ENCODE measurements at regions not wholly inside any gene's neighbourhood (a gene's known extent, or its start where the extent isn't known, plus 50 kb on each side); places are given as distances from the start of the nearest gene placed in this dataset.

DNA sequence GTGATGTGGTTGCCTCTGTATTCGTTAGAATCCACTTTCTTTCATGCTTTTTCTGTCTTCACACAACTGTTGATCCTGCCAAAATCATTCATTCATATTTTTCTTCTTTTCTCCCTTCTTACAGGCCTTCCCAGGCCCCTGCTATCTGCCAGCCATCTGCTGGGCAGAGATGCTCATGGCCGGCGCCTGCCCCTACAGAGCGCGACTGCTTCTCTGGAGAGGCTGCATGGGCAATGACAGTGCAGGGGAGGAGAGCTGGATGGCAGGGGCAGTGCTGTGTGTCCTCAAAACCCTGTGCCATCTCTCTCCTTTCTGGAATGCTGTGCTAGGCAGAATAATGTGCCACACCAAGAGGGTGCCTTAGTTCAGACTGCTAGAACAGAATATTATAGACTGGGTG lies 125.2 kb downstream of the INHBB start (continued):
- no peak for TF ChIP-seq CHD4 (IDR thresholded peaks at IDR 0.05)
- TF ChIP-seq CBX5 (IDR thresholded peaks at IDR 0.05; ENCODE audit: low read depth), result no peak
- no peak for TF ChIP-seq HDAC2 (IDR thresholded peaks at IDR 0.05)

DNA sequence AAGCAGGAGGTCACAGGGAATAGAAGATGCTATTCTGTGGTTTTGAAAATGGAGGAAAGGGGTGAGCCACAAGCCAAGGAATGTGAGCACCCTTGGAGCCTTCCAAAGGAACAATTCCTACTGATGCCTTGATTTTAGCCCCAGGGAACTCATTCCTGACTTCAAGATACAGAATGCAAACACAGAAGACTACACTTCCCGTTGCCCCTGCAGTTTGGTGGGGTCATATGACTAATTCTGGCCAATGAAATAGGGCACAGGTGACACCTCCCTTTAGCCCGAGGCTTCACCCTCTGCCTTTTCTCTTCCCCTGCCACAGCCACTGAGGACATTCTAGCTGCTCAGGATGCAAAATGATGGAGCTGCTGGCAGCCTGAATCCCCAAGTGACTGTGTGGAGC lies 126.1 kb downstream of the INHBB start:
- Histone ChIP-seq H3K4me3 (no peak overlapping the region), H3K4me1 (ENCODE audit: control insufficient read depth, insufficient read depth, low read length) (no peaks in the 10 kb centered on the region), H3K36me3 (ENCODE audit: control insufficient read depth in 2 of 2, insufficient read depth in 2 of 2, low read length in 1 of 2) (no peaks in the 10 kb centered on the region), H3K27ac (ENCODE audit: control insufficient read depth, insufficient read depth) (no peak overlapping the region), H2AFZ (ENCODE audit: control insufficient read depth, low read depth, low read length) (no peak overlapping the region), H3K9me3 (replicated peaks; ENCODE audit: control insufficient read depth, insufficient read depth, low read length) (no peaks in the 10 kb centered on the region), H3K9ac (ENCODE audit: control insufficient read depth, insufficient read depth, low read length) (no peak overlapping the region), H3K4me2 (ENCODE audit: control insufficient read depth, insufficient read depth) (no peak overlapping the region), H4K20me1 (ENCODE audit: control insufficient read depth, insufficient read depth) (no peaks in the 10 kb centered on the region), H3K79me2 (ENCODE audit: control insufficient read depth, insufficient read depth, low read length) (no peaks in the 10 kb centered on the region), H3K27me3 (replicated peaks in 1 of 2; ENCODE audit: control insufficient read depth in 2 of 2, insufficient read depth in 2 of 2, low read length in 1 of 2) (peaks cover 0 to 2% of the 10 kb centered on the region in 2 experiments; a peak in 2 of 4 replicates)
- ChIA-PET SMC1A (ENCODE audit: uncharacterized antibody, unreplicated experiment) (no interaction called here), POLR2A (no interaction called here), RAD21 (ENCODE audit: unreplicated experiment) (no interaction called here), CTCF (no interaction called here)
- 0% methylated on average over 2 of the region's 2 CpGs for WGBS (ENCODE audit: insufficient coverage, insufficient replicate concordance, low lambda C conversion rate, missing lambda C conversion rate)
- ATAC-seq (no peak), DNase-seq (ENCODE audit: low read depth, low spot score) (no peak), FAIRE-seq (no peak)
- intact Hi-C loops (cut with micrococcal nuclease; ENCODE audit: unreplicated experiment), result no loop called here
- BruUV-seq (replicated peaks), result no TSS peak
- in situ Hi-C loops (cut with MboI), result no loop called here
- TF ChIP-seq NFXL1 (IDR thresholded peaks at IDR 0.05; ENCODE audit: borderline replicate concordance) (no peak), TBL1XR1 (IDR thresholded peaks at IDR 0.05; ENCODE audit: low read depth, low read length) (no peak), ZNF622 (IDR thresholded peaks at IDR 0.05) (no peak), EZH2 (IDR thresholded peaks at IDR 0.05; ENCODE audit: borderline replicate concordance, control insufficient read depth, low read depth, low read length) (no peak), LARP7 (IDR thresholded peaks at IDR 0.05) (no peak), MEF2A (IDR thresholded peaks at IDR 0.05; ENCODE audit: insufficient read depth, low read depth, low read length) (no peak), KAT2A (conservative IDR thresholded peaks at IDR 0.05; ENCODE audit: control insufficient read depth, low read depth, low read length) (no peak), PAX5 (IDR thresholded peaks at IDR 0.05; ENCODE audit: borderline replicate concordance, low read depth, low read length) (no peak), CHD4 (IDR thresholded peaks at IDR 0.05) (no peak), TCF12 (IDR thresholded peaks at IDR 0.05; ENCODE audit: low read depth, low read length) (no peak), WRNIP1 (IDR thresholded peaks at IDR 0.05; ENCODE audit: borderline replicate concordance, low read depth, low read length) (no peak)
- TF ChIP-seq, protein P1, sequence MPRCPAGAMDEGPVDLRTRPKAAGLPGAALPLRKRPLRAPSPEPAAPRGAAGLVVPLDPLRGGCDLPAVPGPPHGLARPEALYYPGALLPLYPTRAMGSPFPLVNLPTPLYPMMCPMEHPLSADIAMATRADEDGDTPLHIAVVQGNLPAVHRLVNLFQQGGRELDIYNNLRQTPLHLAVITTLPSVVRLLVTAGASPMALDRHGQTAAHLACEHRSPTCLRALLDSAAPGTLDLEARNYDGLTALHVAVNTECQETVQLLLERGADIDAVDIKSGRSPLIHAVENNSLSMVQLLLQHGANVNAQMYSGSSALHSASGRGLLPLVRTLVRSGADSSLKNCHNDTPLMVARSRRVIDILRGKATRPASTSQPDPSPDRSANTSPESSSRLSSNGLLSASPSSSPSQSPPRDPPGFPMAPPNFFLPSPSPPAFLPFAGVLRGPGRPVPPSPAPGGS (IDR thresholded peaks at IDR 0.05; ENCODE audit: borderline replicate concordance, insufficient read depth, low read depth, low read length, poor library complexity, severe bottlenecking), result no peak
- TF ChIP-seq, protein P2, sequence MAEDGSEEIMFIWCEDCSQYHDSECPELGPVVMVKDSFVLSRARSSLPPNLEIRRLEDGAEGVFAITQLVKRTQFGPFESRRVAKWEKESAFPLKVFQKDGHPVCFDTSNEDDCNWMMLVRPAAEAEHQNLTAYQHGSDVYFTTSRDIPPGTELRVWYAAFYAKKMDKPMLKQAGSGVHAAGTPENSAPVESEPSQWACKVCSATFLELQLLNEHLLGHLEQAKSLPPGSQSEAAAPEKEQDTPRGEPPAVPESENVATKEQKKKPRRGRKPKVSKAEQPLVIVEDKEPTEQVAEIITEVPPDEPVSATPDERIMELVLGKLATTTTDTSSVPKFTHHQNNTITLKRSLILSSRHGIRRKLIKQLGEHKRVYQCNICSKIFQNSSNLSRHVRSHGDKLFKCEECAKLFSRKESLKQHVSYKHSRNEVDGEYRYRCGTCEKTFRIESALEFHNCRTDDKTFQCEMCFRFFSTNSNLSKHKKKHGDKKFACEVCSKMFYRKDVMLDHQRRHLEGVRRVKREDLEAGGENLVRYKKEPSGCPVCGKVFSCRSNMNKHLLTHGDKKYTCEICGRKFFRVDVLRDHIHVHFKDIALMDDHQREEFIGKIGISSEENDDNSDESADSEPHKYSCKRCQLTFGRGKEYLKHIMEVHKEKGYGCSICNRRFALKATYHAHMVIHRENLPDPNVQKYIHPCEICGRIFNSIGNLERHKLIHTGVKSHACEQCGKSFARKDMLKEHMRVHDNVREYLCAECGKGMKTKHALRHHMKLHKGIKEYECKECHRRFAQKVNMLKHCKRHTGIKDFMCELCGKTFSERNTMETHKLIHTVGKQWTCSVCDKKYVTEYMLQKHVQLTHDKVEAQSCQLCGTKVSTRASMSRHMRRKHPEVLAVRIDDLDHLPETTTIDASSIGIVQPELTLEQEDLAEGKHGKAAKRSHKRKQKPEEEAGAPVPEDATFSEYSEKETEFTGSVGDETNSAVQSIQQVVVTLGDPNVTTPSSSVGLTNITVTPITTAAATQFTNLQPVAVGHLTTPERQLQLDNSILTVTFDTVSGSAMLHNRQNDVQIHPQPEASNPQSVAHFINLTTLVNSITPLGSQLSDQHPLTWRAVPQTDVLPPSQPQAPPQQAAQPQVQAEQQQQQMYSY (CRISPR knock-in tag; IDR thresholded peaks at IDR 0.05), result no peak
- TF ChIP-seq, protein P3, sequence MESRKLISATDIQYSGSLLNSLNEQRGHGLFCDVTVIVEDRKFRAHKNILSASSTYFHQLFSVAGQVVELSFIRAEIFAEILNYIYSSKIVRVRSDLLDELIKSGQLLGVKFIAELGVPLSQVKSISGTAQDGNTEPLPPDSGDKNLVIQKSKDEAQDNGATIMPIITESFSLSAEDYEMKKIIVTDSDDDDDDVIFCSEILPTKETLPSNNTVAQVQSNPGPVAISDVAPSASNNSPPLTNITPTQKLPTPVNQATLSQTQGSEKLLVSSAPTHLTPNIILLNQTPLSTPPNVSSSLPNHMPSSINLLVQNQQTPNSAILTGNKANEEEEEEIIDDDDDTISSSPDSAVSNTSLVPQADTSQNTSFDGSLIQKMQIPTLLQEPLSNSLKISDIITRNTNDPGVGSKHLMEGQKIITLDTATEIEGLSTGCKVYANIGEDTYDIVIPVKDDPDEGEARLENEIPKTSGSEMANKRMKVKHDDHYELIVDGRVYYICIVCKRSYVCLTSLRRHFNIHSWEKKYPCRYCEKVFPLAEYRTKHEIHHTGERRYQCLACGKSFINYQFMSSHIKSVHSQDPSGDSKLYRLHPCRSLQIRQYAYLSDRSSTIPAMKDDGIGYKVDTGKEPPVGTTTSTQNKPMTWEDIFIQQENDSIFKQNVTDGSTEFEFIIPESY (IDR thresholded peaks at IDR 0.05), result no peak

All from GM12878 (cell line).